Endothelial cell of umbilical vein (primary cell): ENCODE measurements at regions not wholly inside any gene's neighbourhood (a gene's known extent, or its start where the extent isn't known, plus 50 kb on each side); places are given as distances from the start of the nearest gene placed in this dataset.

Experiments
- BruUV-seq: library from RNA; stranded (reverse); fragments of 400-500 nt; replicated peaks from 2 replicates; lab custom pipeline; 2021; lab: Mats Ljungman, UMichigan
- CTCF ChIA-PET: fragments of 300-600, 350-600 bp; sonication (Branson Sonifier 250); formaldehyde crosslinking; loops from one replicate; lab custom pipeline; 2021; ENCODE audit warnings: antibody characterized with exemption, inconsistent platforms; lab: Charles Lee
- POLR2A ChIA-PET: fragments of 300-600, 350-600 bp; sonication (Branson Sonifier 250); formaldehyde crosslinking; loops from one replicate; lab custom pipeline; 2021; ENCODE audit warnings: antibody characterized with exemption, inconsistent platforms; lab: Charles Lee
- DNase-seq: peaks from one replicate; pipeline ENCODE4 v3.0.0-alpha.2; 2011; ENCODE audit warnings: low read depth, low spot score
- FAIRE-seq: peaks from 2 replicates; lab custom pipeline; 2011; peaks lifted over from hg19 to GRCh38; lab: Jason Lieb, UNC
- H2AFZ ChIP-seq: 2 replicates; pipeline ENCODE4 v1.6.0; 2012; ENCODE audit warnings: low read depth, low read length, control low read depth, inconsistent platforms
- H3K27ac ChIP-seq: 2 replicates; pipeline ENCODE4 v1.5.1; 2011; ENCODE audit warnings: low read depth, mild to moderate bottlenecking, control low read depth, low read length, moderate library complexity; ENCODE audit not compliant: insufficient read depth
- H3K27me3 ChIP-seq, 2 experiments: 2 replicates each; pipeline versions ENCODE4 v1.6.0 to v1.6.1; 2011; ENCODE audit warnings: low read length in 2 of 2, mixed read lengths in 1 of 2; ENCODE audit not compliant: control insufficient read depth in 2 of 2, insufficient read depth in 2 of 2
- H3K36me3 ChIP-seq, 2 experiments: 2 replicates in 1 of 2; 3 replicates in 1 of 2; pipeline ENCODE4 v1.5.1; 2011; ENCODE audit warnings: low read length in 2 of 2, mild to moderate bottlenecking in 1 of 2, moderate library complexity in 1 of 2; ENCODE audit not compliant: control insufficient read depth in 2 of 2, insufficient read depth in 2 of 2; ENCODE audit errors: extremely low read depth in 1 of 2
- H3K4me1 ChIP-seq: 3 replicates; pipeline ENCODE4 v1.5.1; 2011; ENCODE audit warnings: mild to moderate bottlenecking, low read length; ENCODE audit not compliant: control insufficient read depth, insufficient read depth; ENCODE audit errors: extremely low read depth
- H3K4me2 ChIP-seq: 2 replicates; pipeline ENCODE4 v1.6.1; 2011; ENCODE audit warnings: low read length, control low read depth, mixed read lengths; ENCODE audit not compliant: insufficient read depth
- H3K4me3 ChIP-seq, 3 experiments: fragments of 200-600 bp in 1 of 3; sonication (generic), shearing (Covaris generic) in 1 of 3; replicated peaks in 1 of 3; 2 replicates each; pipeline ENCODE4 v1.5.1; 2011 to 2016; ENCODE audit warnings: control low read depth in 3 of 3, low read length in 3 of 3, mild to moderate bottlenecking in 2 of 3, inconsistent platforms in 1 of 3, low read depth in 1 of 3, moderate library complexity in 1 of 3; ENCODE audit not compliant: insufficient read depth in 1 of 3
- H3K79me2 ChIP-seq: 2 replicates; pipeline ENCODE4 v1.6.0; 2012; ENCODE audit warnings: low read length, inconsistent platforms; ENCODE audit not compliant: control insufficient read depth, insufficient read depth
- H3K9ac ChIP-seq: replicated peaks from 2 replicates; pipeline ENCODE3; 2011; ENCODE audit warnings: low read length, control low read depth; ENCODE audit not compliant: insufficient read depth; ENCODE audit errors: extremely low read depth
- H3K9me1 ChIP-seq: replicated peaks from 3 replicates; pipeline ENCODE4 v1.6.0; 2011; ENCODE audit warnings: mild to moderate bottlenecking, low read length; ENCODE audit not compliant: control insufficient read depth, insufficient read depth; ENCODE audit errors: extremely low read depth
- H3K9me3 ChIP-seq: replicated peaks from 2 replicates; pipeline ENCODE4 v1.5.1; 2012; ENCODE audit warnings: low read length, inconsistent platforms; ENCODE audit not compliant: control insufficient read depth, insufficient read depth
- H4K20me1 ChIP-seq: replicated peaks from 2 replicates; pipeline ENCODE3; 2011; ENCODE audit warnings: mild to moderate bottlenecking, low read length; ENCODE audit not compliant: control insufficient read depth, insufficient read depth; ENCODE audit errors: extremely low read depth
- EZH2 ChIP-seq: IDR thresholded peaks from 2 replicates; pipeline ENCODE4 v1.6.1; 2012; ENCODE audit warnings: borderline replicate concordance, low read depth, mild to moderate bottlenecking, moderate library complexity, low read length, inconsistent platforms; ENCODE audit not compliant: severe bottlenecking
- FOS ChIP-seq: IDR thresholded peaks from 2 replicates; pipeline ENCODE4 v1.6.1; 2011; ENCODE audit warnings: mild to moderate bottlenecking, low read length, moderate library complexity, borderline replicate concordance; ENCODE audit not compliant: insufficient read depth
- GATA2 ChIP-seq: IDR thresholded peaks from 2 replicates; pipeline ENCODE4 v1.7.0; 2011; ENCODE audit warnings: low read depth, mild to moderate bottlenecking, moderate library complexity, mixed read lengths, low read length; ENCODE audit not compliant: insufficient read length, insufficient read depth
- JUN ChIP-seq: IDR thresholded peaks from 2 replicates; pipeline ENCODE4 v1.6.1; 2011; ENCODE audit warnings: borderline replicate concordance, low read depth; ENCODE audit not compliant: insufficient read length, insufficient read depth
- MYC ChIP-seq: IDR thresholded peaks from one replicate; pipeline ENCODE4 v1.6.1; 2011; ENCODE audit warnings: mild to moderate bottlenecking, low read depth, low read length
- POLR2A ChIP-seq: IDR thresholded peaks from 2 replicates; pipeline ENCODE4 v1.6.1; 2012; ENCODE audit warnings: low read depth, mild to moderate bottlenecking, control low read depth, low read length
- POLR2AphosphoS5 ChIP-seq: IDR thresholded peaks from 2 replicates; pipeline ENCODE4 v1.6.1; 2012; ENCODE audit warnings: low read depth, mild to moderate bottlenecking, control low read depth, low read length, moderate library complexity; ENCODE audit not compliant: insufficient read depth
- dilution Hi-C: fragments of 300-500 bp; cut with MboI; formaldehyde crosslinking; loops from one replicate; pipeline ENCODE4 v1.15.0; 2019; ENCODE audit warnings: low sequenced_read_pairs; ENCODE audit not compliant: extremely low pct_ligation_motif_present
- intact Hi-C: fragments of 100-400 bp; cut with micrococcal nuclease; formaldehyde crosslinking; loops from one replicate; pipeline ENCODE4 v1.10.0; 2022
- TF ChIP-seq, protein P1 (sequence below): IDR thresholded peaks from 2 replicates; pipeline ENCODE4 v1.6.1; 2011; ENCODE audit not compliant: insufficient read depth, insufficient read length
- TF ChIP-seq, protein P2 (sequence below), 2 donors: IDR thresholded peaks; 1 replicate in 1 of 2; 2 replicates in 1 of 2; pipeline ENCODE4 v1.5.1; 2011; ENCODE audit warnings: low read length in 2 of 2, mild to moderate bottlenecking in 2 of 2, moderate library complexity in 2 of 2, control low read depth in 1 of 2, inconsistent platforms in 1 of 2, low read depth in 1 of 2; ENCODE audit not compliant: insufficient read depth in 1 of 2; ENCODE audit errors: extremely low read depth in 1 of 2

GRCh38 chr16:48907906-48908634 is 298.1 kb upstream of the N4BP1 start:
- H3K4me1 ChIP-seq, result no peaks in the 10 kb centered on the region
- H3K79me2 ChIP-seq, result no peaks in the 10 kb centered on the region
- FAIRE-seq (no peak), DNase-seq (no peak)
- intact Hi-C loops, result no loop called here
- no peaks in the 10 kb centered on the region for H3K27me3 ChIP-seq
- H3K9ac ChIP-seq, result no peak overlapping the region
- H4K20me1 ChIP-seq, result no peaks in the 10 kb centered on the region
- dilution Hi-C loops, result no loop called here
- CTCF ChIA-PET, result no interaction called here
- TF ChIP-seq POLR2A (no peak), POLR2AphosphoS5 (no peak), GATA2 (no peak), FOS (no peak), JUN (no peak), MYC (no peak), EZH2 (no peak)
- TF ChIP-seq, protein P1, sequence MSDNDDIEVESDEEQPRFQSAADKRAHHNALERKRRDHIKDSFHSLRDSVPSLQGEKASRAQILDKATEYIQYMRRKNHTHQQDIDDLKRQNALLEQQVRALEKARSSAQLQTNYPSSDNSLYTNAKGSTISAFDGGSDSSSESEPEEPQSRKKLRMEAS, result no peak
- TF ChIP-seq, protein P2, sequence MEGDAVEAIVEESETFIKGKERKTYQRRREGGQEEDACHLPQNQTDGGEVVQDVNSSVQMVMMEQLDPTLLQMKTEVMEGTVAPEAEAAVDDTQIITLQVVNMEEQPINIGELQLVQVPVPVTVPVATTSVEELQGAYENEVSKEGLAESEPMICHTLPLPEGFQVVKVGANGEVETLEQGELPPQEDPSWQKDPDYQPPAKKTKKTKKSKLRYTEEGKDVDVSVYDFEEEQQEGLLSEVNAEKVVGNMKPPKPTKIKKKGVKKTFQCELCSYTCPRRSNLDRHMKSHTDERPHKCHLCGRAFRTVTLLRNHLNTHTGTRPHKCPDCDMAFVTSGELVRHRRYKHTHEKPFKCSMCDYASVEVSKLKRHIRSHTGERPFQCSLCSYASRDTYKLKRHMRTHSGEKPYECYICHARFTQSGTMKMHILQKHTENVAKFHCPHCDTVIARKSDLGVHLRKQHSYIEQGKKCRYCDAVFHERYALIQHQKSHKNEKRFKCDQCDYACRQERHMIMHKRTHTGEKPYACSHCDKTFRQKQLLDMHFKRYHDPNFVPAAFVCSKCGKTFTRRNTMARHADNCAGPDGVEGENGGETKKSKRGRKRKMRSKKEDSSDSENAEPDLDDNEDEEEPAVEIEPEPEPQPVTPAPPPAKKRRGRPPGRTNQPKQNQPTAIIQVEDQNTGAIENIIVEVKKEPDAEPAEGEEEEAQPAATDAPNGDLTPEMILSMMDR (IDR thresholded peaks at IDR 0.05; ENCODE audit: extremely low read depth in 1 of 2, insufficient read depth in 1 of 2, low read depth in 1 of 2, low read length in 2 of 2), result no peak
- peaks cover 8% of the 10 kb centered on the region for H3K9me3 ChIP-seq
- H3K4me2 ChIP-seq, result no peak overlapping the region
- no peaks in the 10 kb centered on the region for H3K36me3 ChIP-seq
- H2AFZ ChIP-seq, result no peak overlapping the region
- no peak overlapping the region for H3K27ac ChIP-seq
- POLR2A ChIA-PET, result no interaction called here
- H3K4me3 ChIP-seq, result no peak overlapping the region
- H3K9me1 ChIP-seq, result no peaks in the 10 kb centered on the region
- no TSS peak for BruUV-seq
